Lower leg skin (tissue), 3 donors: ENCODE measurements at regions not wholly inside any gene's neighbourhood (a gene's known extent, or its start where the extent isn't known, plus 50 kb on each side); places are given as distances from the start of the nearest gene placed in this dataset.

Source experiments
- CTCF ChIP-seq, 3 donors: fragments of 450-650 bp; IDR thresholded peaks; one replicate each; pipeline ENCODE4 v1.5.1; 2016; ENCODE audit warnings: antibody characterized with exemption in 3 of 3, mild to moderate bottlenecking in 3 of 3, moderate library complexity in 2 of 3
- POLR2A ChIP-seq, 2 donors: fragments of 450-650 bp; IDR thresholded peaks; one replicate each; pipeline ENCODE4 v1.6.1; 2016 to 2017; ENCODE audit warnings: antibody characterized with exemption in 2 of 2, mild to moderate bottlenecking in 1 of 2, moderate library complexity in 1 of 2

DNA sequence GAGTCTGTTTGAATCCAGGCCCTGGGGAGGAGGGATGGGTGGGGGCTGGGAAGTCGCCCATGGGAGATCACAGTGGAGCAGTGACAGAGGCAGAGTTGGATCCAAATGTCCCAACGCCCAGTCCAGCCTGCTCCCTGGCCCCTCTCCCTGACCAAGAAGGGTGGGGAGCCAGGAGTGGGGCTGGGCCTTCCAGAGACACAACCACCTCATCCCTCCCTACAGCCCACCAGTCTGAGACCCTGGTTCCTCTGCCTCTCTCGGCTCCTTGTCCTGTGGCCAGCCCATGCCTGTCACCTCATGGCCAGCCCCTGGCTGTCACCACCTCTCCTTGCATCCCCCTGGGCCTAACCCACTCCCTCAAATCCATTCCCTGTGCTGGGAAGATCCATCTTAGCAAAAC is 71.2 kb upstream of the PRR5 start:
- no peak for TF ChIP-seq CTCF (IDR thresholded peaks at IDR 0.05)
- TF ChIP-seq POLR2A (IDR thresholded peaks at IDR 0.05): no peak
